GM18517 (cell line): ENCODE measurements at regions not wholly inside any gene's neighbourhood (a gene's known extent, or its start where the extent isn't known, plus 50 kb on each side); places are given as distances from the start of the nearest gene placed in this dataset.

Experiments used
- ATAC-seq: cut with Tn5 transposase; IDR thresholded peaks from one replicate; pipeline ENCODE4 v1.9.1; 2021; ENCODE audit warnings: mild to moderate bottlenecking, moderate library complexity; ENCODE audit not compliant: unreplicated experiment

DNA sequence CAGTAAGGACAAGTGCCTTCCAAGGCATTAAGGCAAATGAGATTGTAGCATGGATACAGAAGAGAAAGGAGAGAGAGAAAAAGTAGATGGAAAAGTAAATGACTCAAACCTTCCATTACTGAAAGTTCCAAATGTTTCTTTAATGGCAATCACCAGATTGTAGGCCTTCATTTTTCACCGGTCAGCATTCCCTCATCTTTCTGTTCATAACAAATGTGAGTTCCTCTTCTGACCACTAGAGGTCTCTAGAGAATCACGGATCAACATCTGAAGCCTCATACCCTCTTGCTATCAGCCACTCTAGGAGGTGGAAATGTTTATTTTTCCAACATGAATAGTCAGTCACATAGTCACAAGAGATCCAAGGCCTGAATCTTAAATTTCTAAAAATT, 73.6 kb upstream of the RPS23 start:
- ATAC-seq: peak; percentile 83

DNA sequence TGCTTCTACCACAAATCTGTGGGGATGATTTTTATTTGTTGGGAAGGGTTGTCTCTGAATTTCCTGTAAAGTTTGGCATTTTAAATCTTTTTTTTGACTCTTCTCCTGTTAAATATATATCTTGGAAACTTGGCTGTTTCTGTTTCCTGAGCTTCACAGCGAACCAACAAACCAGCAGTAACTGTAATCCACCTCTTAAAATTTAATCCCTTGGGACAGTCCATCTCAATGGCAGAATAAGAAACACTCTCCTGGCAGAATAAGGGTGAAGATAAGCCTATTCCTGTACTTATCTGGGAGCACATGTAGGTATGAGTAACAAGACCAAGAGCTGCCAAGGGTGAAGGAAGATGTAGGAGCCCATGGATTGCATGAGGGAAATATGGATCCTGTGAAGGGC, 73.1 kb upstream of the RPS23 start:
- ATAC-seq: no peak

DNA sequence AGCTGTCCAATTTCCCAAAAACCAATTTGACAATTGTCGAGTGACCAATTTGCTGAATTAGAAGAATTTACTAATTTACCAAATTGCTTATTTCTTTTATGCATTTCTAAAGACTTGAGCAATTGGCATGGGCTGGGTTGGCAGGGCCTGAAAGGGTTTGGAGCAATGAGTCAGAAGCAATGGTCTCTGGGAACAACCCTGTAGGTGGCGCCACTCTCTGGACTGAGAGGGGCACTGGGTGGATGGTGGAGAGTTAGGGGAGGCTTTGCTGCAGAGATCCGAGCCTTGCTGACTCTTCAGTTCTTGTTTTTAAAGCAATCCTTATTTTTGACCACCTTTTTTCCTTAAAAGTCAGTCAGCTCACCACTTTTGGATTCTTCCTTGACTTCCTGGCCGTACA, 71.5 kb upstream of the RPS23 start:
- ATAC-seq: no peak

DNA sequence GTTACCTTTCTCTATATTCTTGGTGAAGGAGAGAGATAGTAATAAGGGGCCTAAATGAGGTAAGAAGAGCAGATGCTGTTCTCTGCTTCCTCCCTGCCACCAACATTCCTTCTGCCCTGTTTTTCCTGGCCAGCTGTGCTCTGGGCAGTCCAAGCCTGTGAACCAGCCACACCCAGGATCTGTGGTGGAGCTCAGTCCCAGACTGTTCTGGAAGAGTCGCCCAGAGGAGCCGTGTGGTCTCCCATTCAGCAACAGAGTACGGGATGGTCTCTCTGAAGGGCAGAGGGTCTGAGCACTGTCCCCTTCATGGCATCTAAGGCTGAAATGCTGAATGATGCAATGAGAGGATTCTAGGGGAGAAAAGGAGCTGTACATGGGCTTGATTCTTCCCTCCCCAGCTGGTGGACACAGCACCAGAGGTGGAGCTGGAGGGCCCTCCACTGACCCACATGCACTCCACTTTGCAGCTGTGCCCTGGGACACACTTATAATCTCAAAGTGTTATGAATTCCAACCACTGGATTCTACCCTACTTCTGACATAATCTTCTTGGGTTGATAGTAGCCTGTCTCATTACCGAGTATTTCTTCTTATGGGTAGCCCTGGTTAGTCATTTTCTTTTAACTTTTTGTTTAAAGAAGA, 70.8 kb upstream of the RPS23 start:
- ATAC-seq: no peak

DNA sequence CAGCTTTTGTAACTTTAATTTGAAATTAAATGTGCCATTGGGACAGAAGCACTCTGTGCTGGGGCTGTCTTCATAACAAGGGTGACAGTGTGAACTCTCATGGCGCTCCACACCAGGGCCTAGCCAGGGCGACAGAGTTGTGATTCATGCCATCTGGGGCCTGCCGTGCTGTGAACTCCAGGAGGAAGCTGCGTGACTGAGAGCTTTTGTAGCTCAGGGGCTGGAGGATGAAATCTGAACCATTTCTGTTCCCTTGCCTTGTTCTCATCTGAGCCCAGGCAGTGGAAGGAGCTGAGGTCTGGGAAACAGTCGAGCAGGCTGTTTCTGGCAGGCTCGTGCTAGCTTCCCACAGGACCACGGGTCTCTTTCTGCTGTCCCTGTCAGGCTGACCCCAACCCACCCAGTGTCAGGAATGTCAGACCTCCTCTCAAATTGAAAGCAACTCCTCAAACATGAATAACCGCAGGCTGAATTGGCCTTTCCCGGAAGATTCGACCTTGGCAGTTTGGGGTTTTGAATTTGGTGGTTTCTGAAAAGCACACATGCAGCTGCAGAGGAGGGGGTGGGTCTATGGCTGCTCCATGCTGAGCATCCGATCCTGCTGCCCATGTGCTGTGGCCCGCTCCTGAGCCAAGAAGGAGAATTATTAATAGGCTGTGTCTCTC, 69.2 kb upstream of the RPS23 start:
- no peak for ATAC-seq

DNA sequence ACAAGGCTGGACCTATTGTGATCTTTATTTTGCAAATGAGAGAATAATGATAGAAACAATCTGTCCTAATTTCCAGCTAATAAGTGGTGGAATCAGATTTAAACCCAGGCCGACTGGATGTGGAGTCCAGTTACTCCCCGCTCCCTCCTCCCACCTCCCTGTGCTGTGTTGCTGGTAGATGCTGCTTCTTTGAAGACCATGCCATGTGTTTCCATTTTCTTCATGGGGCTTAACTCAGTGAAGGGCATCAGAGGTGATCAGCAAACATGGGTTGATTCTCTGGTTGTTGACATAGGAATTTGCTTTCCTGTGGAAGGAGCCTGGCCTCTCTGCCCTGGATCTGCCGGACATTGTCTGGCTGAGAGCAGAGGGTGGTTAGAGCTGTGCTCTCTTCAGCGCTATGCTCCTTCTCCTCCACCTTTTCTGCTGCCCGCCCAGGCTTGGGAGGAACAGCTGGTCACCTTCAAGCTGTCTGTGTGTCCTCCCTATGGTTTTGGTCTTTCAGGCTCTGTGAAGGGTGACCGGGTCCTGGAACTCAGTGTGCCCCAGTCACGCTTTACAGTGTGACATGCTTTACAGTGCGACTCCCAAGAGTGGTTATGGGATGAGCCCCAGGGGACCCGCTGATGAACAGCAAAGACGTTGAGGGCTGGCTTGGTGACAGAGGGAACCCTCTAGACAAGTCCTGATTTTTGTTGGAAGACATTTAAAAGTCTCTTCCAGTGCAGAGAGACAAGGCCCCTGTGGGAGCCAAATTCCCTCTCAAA, 68.4 kb upstream of the RPS23 start:
- no peak for ATAC-seq

DNA sequence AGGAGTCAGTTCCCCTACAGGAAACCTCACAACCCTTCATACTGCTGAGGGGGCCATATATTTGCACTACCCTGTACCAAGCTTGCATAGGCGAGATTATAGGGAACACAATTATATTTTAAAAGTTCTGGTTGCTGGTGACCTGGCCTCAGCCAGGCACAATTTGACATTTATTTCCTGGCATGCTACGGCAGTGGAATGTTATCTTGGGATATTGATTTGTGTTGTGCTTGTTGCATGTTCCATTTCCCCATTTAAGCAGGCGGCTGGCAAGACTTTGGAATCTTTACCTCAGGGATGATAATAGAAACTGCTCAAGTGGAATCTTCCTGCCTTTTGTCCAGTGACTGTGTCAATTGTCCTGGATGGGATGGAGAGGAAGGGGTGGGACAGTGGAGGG, 67.0 kb upstream of the RPS23 start:
- no peak for ATAC-seq

DNA sequence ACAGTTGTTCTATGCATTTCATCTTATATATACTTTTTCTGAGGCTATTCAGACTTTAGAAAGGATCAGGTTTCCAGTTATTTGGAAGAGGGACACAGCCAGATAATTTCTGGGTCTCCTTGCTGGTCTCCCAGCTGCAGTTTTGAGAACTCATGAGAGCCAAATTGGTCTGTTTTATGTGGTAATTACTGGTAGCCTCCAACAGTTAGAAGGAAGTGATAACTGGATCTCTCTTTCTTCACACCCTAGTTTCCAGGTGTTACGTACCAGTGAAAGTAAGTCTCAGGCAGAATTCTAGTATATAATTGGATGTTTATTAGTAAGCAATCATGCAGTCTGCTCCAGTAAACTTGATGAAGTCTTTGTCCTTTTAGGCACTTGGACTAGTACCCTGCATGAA, 63.2 kb upstream of the RPS23 start:
- no peak for ATAC-seq

DNA sequence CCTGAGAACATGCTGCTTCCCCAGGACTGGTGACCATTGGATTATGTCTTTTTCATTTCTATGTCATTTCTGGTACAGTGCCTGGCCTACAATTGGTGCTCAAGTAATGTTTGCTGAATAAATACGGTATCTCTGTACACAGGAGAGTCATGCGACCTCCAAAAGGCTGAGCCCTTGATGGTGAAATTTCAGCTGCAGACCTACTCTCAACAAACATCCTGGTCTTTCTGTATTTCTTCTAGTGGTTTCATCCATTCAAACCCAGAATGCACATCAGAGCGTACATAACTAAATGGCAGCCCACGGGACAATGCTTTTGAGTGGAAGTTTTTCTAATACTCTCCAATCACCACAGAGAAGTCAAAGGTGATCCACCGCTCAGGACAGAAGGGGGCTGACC, 62.6 kb upstream of the RPS23 start:
- no peak for ATAC-seq

DNA sequence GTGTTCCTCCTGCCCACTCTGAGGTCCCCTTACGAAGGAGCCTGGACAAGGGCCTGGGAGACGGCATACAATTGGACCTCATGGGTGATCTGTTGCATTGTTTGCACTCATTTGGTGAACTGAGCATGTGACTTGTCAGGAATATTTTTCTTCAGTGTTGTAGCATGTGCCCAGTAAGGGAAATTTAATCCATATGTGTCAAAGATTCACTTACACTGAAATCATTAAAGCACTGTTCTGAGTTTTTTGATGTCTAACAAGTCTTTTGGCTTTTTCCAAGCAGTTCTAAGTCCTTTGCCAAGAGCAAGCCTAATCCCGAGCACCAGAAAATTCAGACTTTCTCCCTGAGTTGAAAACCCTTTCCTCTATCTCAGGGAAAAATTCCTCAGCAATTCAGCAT, 61.6 kb upstream of the RPS23 start:
- ATAC-seq: no peak

DNA sequence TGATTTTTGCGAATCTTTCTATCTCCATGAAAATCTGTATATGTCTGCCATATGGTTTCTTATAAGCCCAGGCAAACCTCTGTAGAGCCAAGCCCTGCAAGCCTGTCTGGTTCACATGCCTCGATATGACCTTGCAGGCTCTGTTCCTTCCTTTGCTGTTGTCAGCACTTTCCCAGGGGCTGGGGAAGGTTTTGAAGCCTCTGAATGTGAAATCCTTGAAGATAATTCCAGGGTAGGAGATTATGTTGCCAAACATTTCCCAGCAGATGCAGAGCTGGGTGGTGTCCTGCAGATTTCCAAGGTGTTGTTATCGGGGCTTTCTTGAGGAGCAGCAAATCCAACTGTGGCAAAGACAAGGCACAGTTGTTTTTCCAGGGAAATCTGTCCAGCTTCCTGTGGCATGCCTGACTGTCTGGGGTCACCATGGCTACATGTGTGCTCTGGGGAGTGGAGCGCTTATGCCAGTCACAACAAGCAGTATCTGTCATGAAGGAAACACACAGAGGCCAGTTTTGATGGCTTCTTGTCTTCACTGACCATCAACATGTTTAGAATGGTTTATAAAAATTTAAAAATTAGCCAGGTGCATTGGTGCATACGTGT, 60.7 kb upstream of the RPS23 start:
- ATAC-seq: no peak

DNA sequence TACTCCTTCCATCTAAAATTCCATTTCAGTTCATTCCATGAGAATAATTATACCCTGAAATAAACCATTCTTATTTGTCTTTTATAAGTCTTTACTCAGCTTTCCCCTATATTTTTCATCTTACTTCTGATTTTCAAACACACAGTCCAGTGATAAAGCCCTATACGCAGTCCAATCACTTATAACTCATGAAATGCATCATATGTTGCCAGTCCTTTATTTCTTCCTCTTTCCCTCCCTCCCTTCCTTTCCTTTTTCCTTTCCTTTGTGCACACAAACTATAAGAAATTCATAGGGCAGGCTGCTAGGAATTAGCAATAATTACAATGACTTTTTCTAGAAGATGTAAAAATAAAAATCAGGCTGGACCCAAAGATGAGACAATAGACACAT, 58.8 kb upstream of the RPS23 start:
- no peak for ATAC-seq

DNA sequence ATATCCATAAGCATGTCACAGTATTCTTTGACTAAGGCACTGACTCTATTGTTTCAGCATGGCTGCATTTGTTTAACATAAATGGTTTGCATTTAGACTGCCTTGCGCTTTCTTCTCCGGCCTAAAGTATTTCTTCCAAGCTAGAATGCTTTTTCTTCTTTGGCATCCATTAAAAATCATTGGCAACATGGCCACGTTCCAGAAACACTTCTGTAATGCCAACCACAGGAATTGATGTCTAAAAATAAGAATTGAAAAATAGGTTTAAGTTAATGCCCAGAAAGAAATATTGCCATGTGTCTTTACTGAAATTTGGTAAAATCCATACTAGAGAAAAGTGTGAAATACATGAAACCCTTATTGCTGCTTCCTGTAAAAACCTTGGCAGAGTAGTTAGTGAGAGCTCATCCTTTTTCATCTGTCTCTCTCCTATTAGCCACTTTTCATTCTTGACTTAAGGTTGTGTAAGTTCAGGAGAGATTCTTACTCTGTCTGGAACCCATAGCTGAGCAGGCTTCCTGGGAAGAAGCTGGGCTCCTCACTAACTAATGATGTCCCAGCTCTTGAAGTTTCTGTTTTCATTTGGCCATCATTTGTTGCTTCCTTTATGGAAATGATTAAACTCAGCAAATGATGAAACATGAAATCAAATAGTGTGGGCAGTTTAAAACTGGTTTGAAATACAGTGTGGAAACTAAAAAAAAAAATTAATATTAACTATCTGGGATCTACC, 58.2 kb upstream of the RPS23 start:
- ATAC-seq: no peak

DNA sequence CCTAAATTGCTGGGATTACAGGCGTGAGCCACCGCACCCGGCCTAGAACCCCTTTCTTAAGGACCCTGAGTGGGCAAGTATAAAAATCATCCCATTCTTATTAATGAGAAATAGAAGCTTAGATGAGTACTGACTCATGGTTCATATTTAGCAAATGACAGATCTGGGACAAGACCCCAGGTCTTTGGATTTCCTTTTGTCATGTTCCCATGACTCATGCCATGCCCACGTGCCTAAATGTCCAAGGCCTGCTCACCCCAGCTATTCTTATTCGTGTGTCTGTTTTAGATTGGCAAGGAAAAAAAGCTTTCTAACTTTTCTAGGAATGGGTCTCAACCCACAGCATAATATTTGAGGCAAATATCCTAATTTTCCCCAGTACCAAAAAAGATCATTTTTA, 57.7 kb upstream of the RPS23 start:
- ATAC-seq: no peak

DNA sequence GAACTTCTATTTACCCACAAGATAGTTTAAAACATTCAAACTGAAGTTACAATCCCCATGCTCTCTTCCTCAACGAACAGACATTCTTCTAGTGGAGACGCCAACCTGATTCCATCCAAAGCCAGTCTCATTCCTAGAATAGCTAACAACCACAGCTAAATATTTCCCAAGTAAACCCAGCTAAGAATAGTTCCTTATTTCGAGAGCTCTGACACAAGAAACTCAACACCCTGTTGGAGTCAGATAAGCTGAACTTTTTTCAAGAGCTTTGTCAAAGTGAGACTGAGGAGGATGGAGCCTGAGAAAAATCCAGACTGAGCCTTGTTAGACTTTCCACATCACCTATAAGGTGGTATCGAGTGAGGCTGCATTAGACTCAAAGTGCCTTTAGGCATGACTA, 56.7 kb upstream of the RPS23 start:
- ATAC-seq: no peak

DNA sequence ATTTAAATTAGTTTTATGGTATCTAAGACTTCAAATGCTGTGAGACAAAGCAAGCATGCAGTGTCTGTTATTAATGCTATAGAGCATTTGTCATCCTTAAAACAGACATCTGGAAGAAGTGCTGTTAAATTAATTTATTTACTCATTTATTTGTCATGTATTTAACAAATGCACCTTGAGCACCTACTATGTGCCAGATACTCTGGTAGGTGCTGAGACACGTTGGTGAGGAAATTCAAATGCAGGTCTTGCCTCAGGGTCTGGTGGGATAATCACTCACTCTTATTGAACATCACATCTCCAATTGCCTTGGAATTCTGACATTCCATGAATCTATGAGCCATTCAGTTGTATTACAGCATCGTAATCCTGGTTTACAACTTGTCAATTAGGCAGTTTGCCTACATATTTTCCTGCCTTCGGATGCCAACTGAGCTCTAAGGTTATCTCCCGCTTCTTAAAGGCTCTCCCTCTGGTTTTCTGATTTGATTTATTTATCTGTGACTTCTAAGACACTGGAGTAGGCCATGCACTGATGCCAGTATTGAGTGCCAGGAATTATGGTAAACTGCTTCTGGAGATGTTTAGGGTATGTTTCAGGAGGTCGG, 56.0 kb upstream of the RPS23 start:
- no peak for ATAC-seq

DNA sequence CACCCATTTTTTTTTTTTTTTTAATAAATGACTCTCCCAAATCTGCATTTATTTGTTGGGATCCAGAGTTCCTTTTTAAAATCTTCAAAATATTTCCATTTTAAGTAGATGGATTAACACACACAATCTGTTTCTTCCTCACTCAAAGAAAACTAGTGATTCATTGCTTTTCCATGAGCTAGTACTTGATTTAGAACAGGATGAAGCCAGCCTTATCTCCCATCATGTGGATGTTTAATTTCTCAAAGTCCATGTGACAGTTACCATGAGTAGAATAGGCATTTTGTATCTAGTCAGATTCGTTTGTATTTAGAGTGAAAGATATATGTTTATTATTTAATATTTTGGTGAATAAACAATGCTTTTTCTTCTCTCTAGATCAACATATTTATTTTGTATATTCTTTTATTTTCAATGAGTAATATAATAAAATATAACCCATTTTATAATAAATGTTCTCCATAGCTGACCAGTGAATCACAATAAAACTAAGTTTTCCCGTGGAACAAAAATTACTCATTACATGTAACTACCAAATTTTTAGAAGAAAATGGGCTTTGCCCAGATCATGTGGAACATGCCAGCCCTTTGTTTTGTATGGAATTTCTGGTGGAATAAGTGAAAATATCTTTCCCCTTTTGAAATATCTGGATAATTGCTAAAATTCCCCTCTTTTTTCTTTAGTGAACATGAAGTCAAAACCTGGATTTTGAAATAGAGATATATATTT, 54.9 kb upstream of the RPS23 start:
- no peak for ATAC-seq

DNA sequence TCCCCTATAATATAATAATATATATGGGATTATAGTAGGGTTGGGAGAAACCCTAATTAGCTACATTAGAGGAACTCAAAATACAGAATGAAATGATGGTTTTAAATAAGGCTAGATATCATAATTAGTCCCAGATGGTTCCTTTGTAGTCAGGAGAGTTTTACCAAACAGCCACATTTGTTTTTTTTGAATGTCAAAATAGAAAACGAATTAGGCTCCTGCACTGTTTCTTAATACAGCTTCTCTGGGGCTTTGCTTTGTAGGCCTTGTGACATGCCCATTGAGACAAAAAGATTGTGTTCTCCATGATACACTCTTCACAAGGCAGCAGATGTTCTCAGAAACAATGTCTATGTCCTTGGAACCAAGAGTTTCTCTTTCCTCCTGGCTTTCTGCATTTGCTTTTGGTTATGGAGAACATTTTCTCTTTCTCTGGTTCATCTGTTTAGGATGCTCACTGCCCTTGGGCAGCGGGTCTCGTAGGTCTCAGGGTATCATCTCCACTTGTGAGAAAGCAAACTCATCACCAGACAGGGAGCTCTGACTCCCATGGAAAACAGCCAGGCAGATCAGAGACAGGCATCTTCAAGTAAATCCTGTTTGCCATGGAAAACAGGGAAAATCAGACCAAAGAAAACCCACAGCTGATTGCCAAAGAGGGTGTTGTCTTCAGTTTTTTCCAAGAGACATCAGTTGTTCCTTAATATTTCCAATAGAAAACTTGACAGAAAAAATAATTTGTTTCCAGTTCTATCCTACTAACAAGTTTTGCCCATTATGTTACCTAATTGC, 54.1 kb upstream of the RPS23 start:
- no peak for ATAC-seq

DNA sequence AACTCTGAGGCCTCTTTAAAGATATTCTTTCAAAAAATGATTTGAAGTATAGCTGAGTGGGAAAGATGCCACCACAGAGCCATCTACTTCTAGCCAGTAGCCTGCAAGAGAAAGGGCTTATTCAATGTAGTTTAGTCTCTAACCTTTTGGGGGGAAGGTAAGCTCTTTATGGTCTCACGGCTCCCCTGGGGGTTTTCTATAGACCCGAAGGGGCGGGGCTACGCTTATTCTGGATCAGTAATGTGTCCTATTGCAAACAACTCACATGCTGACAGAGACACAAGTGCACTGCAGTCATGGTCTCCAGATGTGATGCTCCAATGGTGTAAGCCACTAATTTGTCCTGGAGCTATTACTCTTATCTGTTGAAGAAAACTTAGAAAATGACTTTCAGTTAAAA, 53.4 kb upstream of the RPS23 start:
- ATAC-seq: no peak
